GM23338 (cell line): ENCODE measurements at regions not wholly inside any gene's neighbourhood (a gene's known extent, or its start where the extent isn't known, plus 50 kb on each side); places are given as distances from the start of the nearest gene placed in this dataset.

Experiments used
- ATAC-seq: fragments of 200-7000 bp; cut with Tn5 transposase; 3 replicates; pipeline ENCODE4 v1.9.1; 2020
- DNase-seq: peaks from one replicate; pipeline ENCODE4 v3.0.0-alpha.2; 2015; ENCODE audit warnings: low spot score
- H2AFZ ChIP-seq: fragments of 200-600 bp; sonication (generic); 2 replicates; pipeline ENCODE4 v1.8.0; 2016; ENCODE audit warnings: antibody characterized with exemption, mild to moderate bottlenecking, moderate library complexity
- H3F3A ChIP-seq: fragments of 200-600 bp; sonication (generic); replicated peaks from 2 replicates; pipeline ENCODE4 v1.8.0; 2017; ENCODE audit warnings: antibody characterized with exemption, mixed run types, low read depth
- H3K27ac ChIP-seq: fragments of 200-600 bp; sonication (generic); 2 replicates; pipeline ENCODE4 v1.6.1; 2016; ENCODE audit warnings: low read depth
- H3K27me3 ChIP-seq: fragments of 200-600 bp; sonication (generic); 2 replicates; pipeline ENCODE4 v1.8.0; 2016; ENCODE audit warnings: mild to moderate bottlenecking, mixed run types, moderate library complexity; ENCODE audit not compliant: insufficient read depth
- H3K36me3 ChIP-seq: fragments of 200-600 bp; sonication (generic); 2 replicates; pipeline ENCODE4 v1.8.0; 2016; ENCODE audit warnings: mild to moderate bottlenecking; ENCODE audit not compliant: insufficient read depth
- H3K4me1 ChIP-seq: fragments of 200-600 bp; sonication (generic); 2 replicates; pipeline ENCODE4 v1.8.0; 2016; ENCODE audit warnings: mild to moderate bottlenecking, moderate library complexity; ENCODE audit not compliant: insufficient read depth
- H3K4me2 ChIP-seq: fragments of 200-600 bp; sonication (generic); 2 replicates; pipeline ENCODE4 v1.7.1; 2017; ENCODE audit warnings: mixed run types
- H3K4me3 ChIP-seq: fragments of 200-600 bp; sonication (generic); 2 replicates; pipeline ENCODE4 v1.6.1; 2016; ENCODE audit warnings: mixed run types
- H3K79me2 ChIP-seq: fragments of 200-600 bp; sonication (generic); replicated peaks from 2 replicates; pipeline ENCODE4 v1.8.0; 2017; ENCODE audit warnings: mild to moderate bottlenecking; ENCODE audit not compliant: insufficient read depth
- H3K9me2 ChIP-seq: fragments of 200-600 bp; sonication (generic); 2 replicates; pipeline ENCODE4 v1.8.0; 2017; ENCODE audit not compliant: insufficient read depth
- H4K20me1 ChIP-seq: fragments of 200-600 bp; sonication (generic); replicated peaks from 2 replicates; pipeline ENCODE4 v1.8.0; 2017; ENCODE audit warnings: mild to moderate bottlenecking; ENCODE audit not compliant: insufficient read depth
- H3K27ac Mint-ChIP-seq: 2 replicates; pipeline ENCODE4 v1.8.0; 2020; ENCODE audit warnings: inconsistent platforms, mild to moderate bottlenecking, moderate library complexity, mixed read lengths
- H3K27me3 Mint-ChIP-seq: 3 replicates; pipeline ENCODE4 v1.8.0; 2022; ENCODE audit warnings: low read depth, mild to moderate bottlenecking, moderate library complexity, mixed read lengths, inconsistent platforms; ENCODE audit not compliant: insufficient read depth, poor library complexity
- H3K36me3 Mint-ChIP-seq: 3 replicates; pipeline ENCODE4 v1.8.0; 2021; ENCODE audit warnings: low read depth, mild to moderate bottlenecking, inconsistent platforms, moderate library complexity, mixed read lengths
- H3K4me1 Mint-ChIP-seq: 3 replicates; pipeline ENCODE4 v1.8.0; 2020; ENCODE audit warnings: mild to moderate bottlenecking, inconsistent platforms, mixed read lengths
- H3K4me3 Mint-ChIP-seq: 3 replicates; pipeline ENCODE4 v1.8.0; 2021; ENCODE audit warnings: moderate library complexity, mild to moderate bottlenecking, inconsistent platforms, mixed read lengths
- H3K9me3 Mint-ChIP-seq: 3 replicates; pipeline ENCODE4 v1.8.0; 2020; ENCODE audit warnings: moderate library complexity, mild to moderate bottlenecking, inconsistent platforms, mixed read lengths
- CREB1 ChIP-seq: fragments of 250-450 bp; sonication (Bioruptor Pico); IDR thresholded peaks from 2 replicates; pipeline ENCODE4 v1.5.0; 2020; ENCODE audit warnings: low read depth, mild to moderate bottlenecking, moderate library complexity
- EZH2phosphoT487 ChIP-seq: fragments of 200-600 bp; sonication (generic); IDR thresholded peaks from one replicate; pipeline ENCODE4 v1.8.1; 2018; ENCODE audit warnings: antibody characterized with exemption; ENCODE audit not compliant: unreplicated experiment
- JUNB ChIP-seq: IDR thresholded peaks from one replicate; pipeline ENCODE4 v1.6.1; 2016; ENCODE audit warnings: antibody characterized with exemption; ENCODE audit not compliant: unreplicated experiment
- POLR2AphosphoS5 ChIP-seq: IDR thresholded peaks from 2 replicates; pipeline ENCODE4 v1.6.1; 2016; ENCODE audit warnings: antibody characterized with exemption, low read depth
- STAT1 ChIP-seq: IDR thresholded peaks from one replicate; pipeline ENCODE4 v1.6.1; 2016; ENCODE audit warnings: antibody characterized with exemption; ENCODE audit not compliant: unreplicated experiment
- ZNF114 ChIP-seq: fragments of 250-450 bp; sonication (Bioruptor Pico); IDR thresholded peaks from 2 replicates; pipeline ENCODE4 v1.5.0; 2020; ENCODE audit warnings: mild to moderate bottlenecking, moderate library complexity
- ZNF331 ChIP-seq: fragments of 250-450 bp; sonication (Bioruptor Pico); IDR thresholded peaks from 2 replicates; pipeline ENCODE4 v1.5.0; 2020; ENCODE audit warnings: low read depth, mild to moderate bottlenecking, moderate library complexity
- TF ChIP-seq, protein P1 (sequence below): IDR thresholded peaks from one replicate; pipeline ENCODE4 v1.6.1; 2018; ENCODE audit warnings: antibody characterized with exemption; ENCODE audit not compliant: unreplicated experiment

DNA sequence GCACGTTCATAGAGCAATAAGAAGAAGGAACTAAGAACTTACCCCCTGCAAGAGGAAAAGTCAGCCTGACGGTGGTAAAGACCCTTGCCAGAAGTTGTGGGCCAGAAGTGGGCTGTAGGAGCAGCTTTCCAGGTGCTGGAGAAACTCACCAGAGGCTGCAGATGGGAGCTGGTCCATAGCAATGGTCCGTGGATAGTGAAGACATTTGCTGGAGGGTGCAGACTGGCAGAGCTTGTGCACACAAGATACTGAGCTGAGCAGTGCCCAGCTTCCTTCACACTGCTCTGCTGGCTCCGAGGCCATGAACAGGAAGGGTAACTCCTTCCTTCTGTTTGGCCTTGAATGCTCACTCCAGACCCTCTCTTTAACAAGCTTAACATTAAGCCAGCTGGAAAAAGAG, 149.8 kb upstream of the BNIP2 start:
- no peaks in the 10 kb centered on the region for H3K79me2 ChIP-seq
- ATAC-seq (no peak), DNase-seq (no peak)
- H3K4me3 ChIP-seq, result no peak overlapping the region
- H4K20me1 ChIP-seq, result no peaks in the 10 kb centered on the region
- no peak overlapping the region for H3K4me3 Mint-ChIP-seq
- H3K27me3 ChIP-seq, result no peaks in the 10 kb centered on the region
- H3K27me3 Mint-ChIP-seq, result no peaks in the 10 kb centered on the region
- H3K27ac ChIP-seq, result no peak overlapping the region
- H3K27ac Mint-ChIP-seq, result no peak overlapping the region
- no peak overlapping the region for H2AFZ ChIP-seq
- no peak overlapping the region for H3K4me2 ChIP-seq
- no peaks in the 10 kb centered on the region for H3K4me1 ChIP-seq
- no peaks in the 10 kb centered on the region for H3K36me3 ChIP-seq
- H3F3A ChIP-seq, result no peaks in the 10 kb centered on the region
- H3K9me2 ChIP-seq, result peaks cover 7% of the 10 kb centered on the region; the same call in 1 of the 2 replicates
- H3K9me3 Mint-ChIP-seq, result no peaks in the 10 kb centered on the region
- no peak for TF ChIP-seq POLR2AphosphoS5
- H3K36me3 Mint-ChIP-seq, result no peaks in the 10 kb centered on the region
- peaks cover 3% of the 10 kb centered on the region; the same call in 2 of the 3 replicates for H3K4me1 Mint-ChIP-seq

DNA sequence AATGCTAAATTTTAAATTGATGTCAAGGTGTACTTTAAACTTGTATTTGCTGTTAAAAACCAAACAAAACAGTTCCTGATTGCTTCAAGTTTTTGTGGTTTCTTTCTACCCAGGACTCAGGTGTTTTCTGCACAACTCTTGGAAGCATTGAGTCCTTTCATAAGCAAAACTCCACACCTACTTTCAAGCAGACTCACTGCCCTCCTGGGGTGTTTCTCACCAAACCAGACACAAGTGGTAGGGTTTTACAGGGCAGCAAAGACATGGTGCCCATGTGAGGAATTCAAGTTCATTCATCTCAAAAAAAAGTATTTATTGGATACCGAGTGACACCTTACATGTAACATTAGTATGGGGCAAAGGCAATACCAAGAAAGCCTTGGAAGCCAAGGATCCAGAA, 146.7 kb upstream of the BNIP2 start:
- H4K20me1 ChIP-seq, result no peaks in the 10 kb centered on the region
- DNase-seq, result no peak

DNA sequence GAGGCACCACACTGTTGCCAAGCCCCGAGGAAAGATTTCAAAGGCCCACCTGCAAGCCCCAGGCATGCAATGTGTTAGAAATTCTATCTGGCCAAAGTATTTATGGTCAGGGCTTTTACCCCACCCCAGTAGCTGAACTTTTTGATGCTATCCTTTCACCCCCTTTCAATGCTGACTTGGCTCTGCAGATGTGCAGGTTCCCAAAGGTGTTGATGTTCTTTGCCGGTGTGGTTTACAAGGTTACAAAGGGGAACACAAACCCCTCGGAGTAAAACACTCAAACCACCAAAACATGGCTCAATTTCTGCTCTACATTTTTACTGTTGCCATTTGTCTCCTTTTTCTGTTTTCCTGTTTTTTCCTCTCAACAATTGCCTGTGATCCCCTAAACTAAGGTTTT, 145.4 kb upstream of the BNIP2 start:
- H3K9me2 ChIP-seq, result peaks cover 11% of the 10 kb centered on the region
- Mint-ChIP-seq H3K4me1 (peaks cover 6% of the 10 kb centered on the region; the same call in 2 of the 3 replicates), H3K9me3 (no peaks in the 10 kb centered on the region), H3K36me3 (no peaks in the 10 kb centered on the region), H3K4me3 (no peak overlapping the region), H3K27me3 (no peaks in the 10 kb centered on the region), H3K27ac (no peak overlapping the region)
- H2AFZ ChIP-seq, result no peak overlapping the region
- no peaks in the 10 kb centered on the region for H3K4me1 ChIP-seq
- H4K20me1 ChIP-seq, result no peaks in the 10 kb centered on the region
- H3K27me3 ChIP-seq, result no peaks in the 10 kb centered on the region
- H3F3A ChIP-seq, result no peaks in the 10 kb centered on the region
- DNase-seq (no peak), ATAC-seq (no peak)
- no peaks in the 10 kb centered on the region for H3K36me3 ChIP-seq
- no peak overlapping the region for H3K4me2 ChIP-seq
- H3K27ac ChIP-seq, result no peak overlapping the region
- no peak overlapping the region for H3K4me3 ChIP-seq
- no peaks in the 10 kb centered on the region for H3K79me2 ChIP-seq
- TF ChIP-seq STAT1 (no peak), ZNF114 (CRISPR knock-in tag) (no peak), CREB1 (CRISPR knock-in tag) (no peak)
- TF ChIP-seq, protein P1, sequence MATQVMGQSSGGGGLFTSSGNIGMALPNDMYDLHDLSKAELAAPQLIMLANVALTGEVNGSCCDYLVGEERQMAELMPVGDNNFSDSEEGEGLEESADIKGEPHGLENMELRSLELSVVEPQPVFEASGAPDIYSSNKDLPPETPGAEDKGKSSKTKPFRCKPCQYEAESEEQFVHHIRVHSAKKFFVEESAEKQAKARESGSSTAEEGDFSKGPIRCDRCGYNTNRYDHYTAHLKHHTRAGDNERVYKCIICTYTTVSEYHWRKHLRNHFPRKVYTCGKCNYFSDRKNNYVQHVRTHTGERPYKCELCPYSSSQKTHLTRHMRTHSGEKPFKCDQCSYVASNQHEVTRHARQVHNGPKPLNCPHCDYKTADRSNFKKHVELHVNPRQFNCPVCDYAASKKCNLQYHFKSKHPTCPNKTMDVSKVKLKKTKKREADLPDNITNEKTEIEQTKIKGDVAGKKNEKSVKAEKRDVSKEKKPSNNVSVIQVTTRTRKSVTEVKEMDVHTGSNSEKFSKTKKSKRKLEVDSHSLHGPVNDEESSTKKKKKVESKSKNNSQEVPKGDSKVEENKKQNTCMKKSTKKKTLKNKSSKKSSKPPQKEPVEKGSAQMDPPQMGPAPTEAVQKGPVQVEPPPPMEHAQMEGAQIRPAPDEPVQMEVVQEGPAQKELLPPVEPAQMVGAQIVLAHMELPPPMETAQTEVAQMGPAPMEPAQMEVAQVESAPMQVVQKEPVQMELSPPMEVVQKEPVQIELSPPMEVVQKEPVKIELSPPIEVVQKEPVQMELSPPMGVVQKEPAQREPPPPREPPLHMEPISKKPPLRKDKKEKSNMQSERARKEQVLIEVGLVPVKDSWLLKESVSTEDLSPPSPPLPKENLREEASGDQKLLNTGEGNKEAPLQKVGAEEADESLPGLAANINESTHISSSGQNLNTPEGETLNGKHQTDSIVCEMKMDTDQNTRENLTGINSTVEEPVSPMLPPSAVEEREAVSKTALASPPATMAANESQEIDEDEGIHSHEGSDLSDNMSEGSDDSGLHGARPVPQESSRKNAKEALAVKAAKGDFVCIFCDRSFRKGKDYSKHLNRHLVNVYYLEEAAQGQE, result no peak

More for the DNA sequence above, 146.7 kb upstream of the BNIP2 start:
- Histone ChIP-seq H2AFZ (no peak overlapping the region), H3K9me2 (peaks cover 8% of the 10 kb centered on the region), H3K4me2 (no peak overlapping the region), H3K36me3 (no peaks in the 10 kb centered on the region), H3K4me1 (no peaks in the 10 kb centered on the region), H3K4me3 (no peak overlapping the region), H3K79me2 (no peaks in the 10 kb centered on the region), H3K27me3 (no peaks in the 10 kb centered on the region), H3F3A (no peaks in the 10 kb centered on the region), H3K27ac (no peak overlapping the region)
- H3K27ac Mint-ChIP-seq, result no peak overlapping the region
- peaks cover 3% of the 10 kb centered on the region; the same call in 2 of the 3 replicates for H3K4me1 Mint-ChIP-seq
- H3K9me3 Mint-ChIP-seq, result no peaks in the 10 kb centered on the region
- no peak for TF ChIP-seq STAT1
- no peak for TF ChIP-seq CREB1 (CRISPR knock-in tag)
- TF ChIP-seq, protein P1, result no peak
- no peak for TF ChIP-seq EZH2phosphoT487
- TF ChIP-seq ZNF114 (CRISPR knock-in tag), result no peak
- no peak for TF ChIP-seq POLR2AphosphoS5
- no peak for TF ChIP-seq ZNF331 (CRISPR knock-in tag)
- TF ChIP-seq JUNB, result no peak
- no peak for ATAC-seq
- H3K4me3 Mint-ChIP-seq, result no peak overlapping the region
- no peaks in the 10 kb centered on the region for H3K36me3 Mint-ChIP-seq
- no peaks in the 10 kb centered on the region for H3K27me3 Mint-ChIP-seq
